ENCODE measurements at regions not wholly inside any gene's neighbourhood (a gene's known extent, or its start where the extent isn't known, plus 50 kb on each side); places are given as distances from the start of the nearest gene placed in this dataset.

GRCh38 chr20:60659240-60659639, 592.8 kb upstream of the CDH4 start:
- DNase-seq = no peak

- DNase-seq = no peak
Measured at GRCh38 chr20:60662307-60662706, 589.8 kb upstream of the CDH4 start.

GRCh38 chr20:60664106-60664505, 588.0 kb upstream of the CDH4 start:
- no peak for DNase-seq

- DNase-seq = no peak
Measured at GRCh38 chr20:60667641-60668040, 584.4 kb upstream of the CDH4 start.

- no peak for DNase-seq
Measured at GRCh38 chr20:60669211-60669610, 582.9 kb upstream of the CDH4 start.

GRCh38 chr20:60676011-60676410, 576.0 kb upstream of the CDH4 start:
- DNase-seq = no peak

- no peak for DNase-seq
Measured at GRCh38 chr20:60677819-60678218, 574.2 kb upstream of the CDH4 start.

GRCh38 chr20:60680554-60680953, 571.5 kb upstream of the CDH4 start:
- no peak for DNase-seq

- DNase-seq = no peak
Measured at GRCh38 chr20:60687213-60687612, 564.8 kb upstream of the CDH4 start.

GRCh38 chr20:60690771-60691170, 561.3 kb upstream of the CDH4 start:
- DNase-seq = no peak

GRCh38 chr20:60691966-60692615, 560.0 kb upstream of the CDH4 start:
- DNase-seq = no peak

GRCh38 chr20:60693496-60694133, 558.4 kb upstream of the CDH4 start:
- DNase-seq = no peak

GRCh38 chr20:60694763-60695162, 557.3 kb upstream of the CDH4 start:
- DNase-seq = no peak

GRCh38 chr20:60695226-60696000, 556.6 kb upstream of the CDH4 start:
- DNase-seq = no peak

- DNase-seq = no peak
Measured at GRCh38 chr20:60697252-60697651, 554.8 kb upstream of the CDH4 start.

GRCh38 chr20:60700728-60701127, 551.3 kb upstream of the CDH4 start:
- DNase-seq = no peak

GRCh38 chr20:60704147-60704546, 547.9 kb upstream of the CDH4 start:
- DNase-seq = no peak

- DNase-seq = no peak
Measured at GRCh38 chr20:60713396-60713795, 538.7 kb upstream of the CDH4 start.

GRCh38 chr20:60715172-60715571, 536.9 kb upstream of the CDH4 start:
- no peak for DNase-seq

- DNase-seq = no peak
Measured at GRCh38 chr20:60718743-60719480, 533.1 kb upstream of the CDH4 start.

- no peak for DNase-seq
Measured at GRCh38 chr20:60725311-60725906, 526.7 kb upstream of the CDH4 start.

- no peak for DNase-seq
Measured at GRCh38 chr20:60727425-60727824, 524.6 kb upstream of the CDH4 start.

- no peak for DNase-seq
Measured at GRCh38 chr20:60728705-60729104, 523.4 kb upstream of the CDH4 start.

All from activated CD4-positive, CD25-positive, alpha-beta regulatory T cell (primary cell).